ENCODE measurements at regions not wholly inside any gene's neighbourhood (a gene's known extent, or its start where the extent isn't known, plus 50 kb on each side); places are given as distances from the start of the nearest gene placed in this dataset.

- Histone ChIP-seq H2AFZ (ENCODE audit: low read length) (no peak overlapping the region), H3F3A (ENCODE audit: low read depth) (no peaks in the 10 kb centered on the region), H3K4me2 (ENCODE audit: low read depth, low read length, poor library complexity, severe bottlenecking) (no peak overlapping the region), H3K27me3 (ENCODE audit: insufficient read depth, low read length, poor library complexity, severe bottlenecking) (no peaks in the 10 kb centered on the region), H3K4me3 (ENCODE audit: low read length, poor library complexity, severe bottlenecking) (no peak overlapping the region), H3K79me2 (ENCODE audit: insufficient read depth, low read length) (no peaks in the 10 kb centered on the region), H3K9me3 (ENCODE audit: insufficient read depth, low read depth, low read length) (no peaks in the 10 kb centered on the region), H3K9me2 (replicated peaks; ENCODE audit: low read depth, low read length) (no peaks in the 10 kb centered on the region), H3K4me1 (ENCODE audit: insufficient read depth, low read length, poor library complexity, severe bottlenecking) (no peaks in the 10 kb centered on the region), H3K9ac (ENCODE audit: low read depth, low read length, poor library complexity, severe bottlenecking) (no peak overlapping the region), H4K20me1 (ENCODE audit: insufficient read depth, low read length, poor library complexity, severe bottlenecking) (no peaks in the 10 kb centered on the region), H3K36me3 (ENCODE audit: insufficient read depth, low read length) (no peaks in the 10 kb centered on the region)
- TF ChIP-seq CTCF (conservative IDR thresholded peaks at IDR 0.05; ENCODE audit: low read length) (no peak), EZH2phosphoT487 (IDR thresholded peaks at IDR 0.05; ENCODE audit: borderline replicate concordance) (no peak)
These were observed 989.5 kb downstream of the MRPL39 start for GRCh38 chr21:24617819-24618218.

DNA sequence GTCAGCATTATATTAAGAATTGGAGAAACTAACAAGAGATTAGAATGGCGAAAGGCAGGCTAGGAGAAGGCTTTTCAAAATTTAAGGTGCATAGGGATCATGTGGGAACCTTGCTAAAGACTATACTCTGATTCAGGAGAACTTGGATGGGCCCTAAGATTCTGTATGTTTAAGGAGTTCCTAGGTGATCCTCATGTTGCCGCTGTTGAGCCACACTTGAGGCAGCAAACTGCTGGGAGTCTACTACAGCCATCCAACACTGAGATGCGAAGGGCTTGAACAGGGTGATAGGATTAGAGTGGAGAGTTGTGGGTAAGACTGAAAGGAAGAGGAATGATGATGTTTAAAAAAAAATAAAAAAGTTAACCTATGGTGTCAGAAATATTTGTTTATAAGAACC, 1013.2 kb downstream of the MRPL39 start:
- no peaks in the 10 kb centered on the region for H3K9me2 ChIP-seq (replicated peaks; ENCODE audit: low read depth, low read length)
- no peaks in the 10 kb centered on the region for H4K20me1 ChIP-seq (ENCODE audit: insufficient read depth, low read length, poor library complexity, severe bottlenecking)
- no peak overlapping the region for H3K4me3 ChIP-seq (ENCODE audit: low read length, poor library complexity, severe bottlenecking)
- no peaks in the 10 kb centered on the region for H3K79me2 ChIP-seq (ENCODE audit: insufficient read depth, low read length)
- H3K4me2 ChIP-seq (ENCODE audit: low read depth, low read length, poor library complexity, severe bottlenecking), result no peak overlapping the region
- H2AFZ ChIP-seq (ENCODE audit: low read length), result no peak overlapping the region
- H3K4me1 ChIP-seq (ENCODE audit: insufficient read depth, low read length, poor library complexity, severe bottlenecking), result no peaks in the 10 kb centered on the region
- H3K36me3 ChIP-seq (ENCODE audit: insufficient read depth, low read length), result no peaks in the 10 kb centered on the region
- H3K27me3 ChIP-seq (ENCODE audit: insufficient read depth, low read length, poor library complexity, severe bottlenecking), result no peaks in the 10 kb centered on the region
- no peaks in the 10 kb centered on the region; the same call in 1 of the 2 replicates for H3K9me3 ChIP-seq (ENCODE audit: insufficient read depth, low read depth, low read length)
- no peak overlapping the region for H3K9ac ChIP-seq (ENCODE audit: low read depth, low read length, poor library complexity, severe bottlenecking)
- H3F3A ChIP-seq (ENCODE audit: low read depth), result no peaks in the 10 kb centered on the region
- TF ChIP-seq EZH2phosphoT487 (IDR thresholded peaks at IDR 0.05; ENCODE audit: borderline replicate concordance), result no peak
- TF ChIP-seq CTCF (conservative IDR thresholded peaks at IDR 0.05; ENCODE audit: low read length), result no peak

GRCh38 chr21:24590261-24590660, 1017.0 kb downstream of the MRPL39 start:
- H3K9me2 ChIP-seq (replicated peaks; ENCODE audit: low read depth, low read length), result no peaks in the 10 kb centered on the region
- no peaks in the 10 kb centered on the region for H3F3A ChIP-seq (ENCODE audit: low read depth)
- no peaks in the 10 kb centered on the region for H3K4me1 ChIP-seq (ENCODE audit: insufficient read depth, low read length, poor library complexity, severe bottlenecking)
- TF ChIP-seq EZH2phosphoT487 (IDR thresholded peaks at IDR 0.05; ENCODE audit: borderline replicate concordance) (no peak), CTCF (conservative IDR thresholded peaks at IDR 0.05; ENCODE audit: low read length) (no peak)
- H3K9me3 ChIP-seq (ENCODE audit: insufficient read depth, low read depth, low read length), result no peaks in the 10 kb centered on the region
- H3K79me2 ChIP-seq (ENCODE audit: insufficient read depth, low read length), result no peaks in the 10 kb centered on the region
- no peak overlapping the region for H3K4me3 ChIP-seq (ENCODE audit: low read length, poor library complexity, severe bottlenecking)
- H2AFZ ChIP-seq (ENCODE audit: low read length), result no peak overlapping the region
- H3K36me3 ChIP-seq (ENCODE audit: insufficient read depth, low read length), result no peaks in the 10 kb centered on the region
- no peaks in the 10 kb centered on the region for H4K20me1 ChIP-seq (ENCODE audit: insufficient read depth, low read length, poor library complexity, severe bottlenecking)
- H3K9ac ChIP-seq (ENCODE audit: low read depth, low read length, poor library complexity, severe bottlenecking), result no peak overlapping the region
- no peaks in the 10 kb centered on the region for H3K27me3 ChIP-seq (ENCODE audit: insufficient read depth, low read length, poor library complexity, severe bottlenecking)
- H3K4me2 ChIP-seq (ENCODE audit: low read depth, low read length, poor library complexity, severe bottlenecking), result no peak overlapping the region

Data from Loucy (cell line).